22Rv1 (cell line): ENCODE measurements at regions not wholly inside any gene's neighbourhood (a gene's known extent, or its start where the extent isn't known, plus 50 kb on each side); places are given as distances from the start of the nearest gene placed in this dataset.

Experiments used
- H3K27ac ChIP-seq: fragments of 450-650 bp; 2 replicates; pipeline ENCODE4 v1.5.1; 2017
- CTCF ChIP-seq: fragments of 450-650 bp; IDR thresholded peaks from 2 replicates; pipeline ENCODE4 v1.5.1; 2017; ENCODE audit warnings: mild to moderate bottlenecking
- ZFX ChIP-seq: fragments of 450-650 bp; IDR thresholded peaks from 2 replicates; pipeline ENCODE4 v1.6.1; 2017; ENCODE audit warnings: antibody characterized with exemption, borderline replicate concordance

GRCh38 chr9:30676651-30677050 is 1707.8 kb upstream of the ACO1 start:
- H3K27ac ChIP-seq, result no peak overlapping the region
- TF ChIP-seq ZFX (no peak), CTCF (no peak)

- TF ChIP-seq ZFX (no peak), CTCF (no peak)
- H3K27ac ChIP-seq, result no peak overlapping the region
These were observed 1707.2 kb upstream of the ACO1 start for GRCh38 chr9:30677221-30677620.

GRCh38 chr9:30688801-30689200 is 1695.6 kb upstream of the ACO1 start:
- TF ChIP-seq CTCF, result no peak
- TF ChIP-seq ZFX, result no peak
- H3K27ac ChIP-seq, result no peak overlapping the region

GRCh38 chr9:30697958-30698357 is 1686.5 kb upstream of the ACO1 start:
- no peak overlapping the region for H3K27ac ChIP-seq
- no peak for TF ChIP-seq ZFX
- no peak for TF ChIP-seq CTCF

- TF ChIP-seq ZFX, result no peak
- no peak for TF ChIP-seq CTCF
- H3K27ac ChIP-seq, result no peak overlapping the region
These were observed 1672.9 kb upstream of the ACO1 start for GRCh38 chr9:30711591-30711990.

- TF ChIP-seq CTCF (no peak), ZFX (no peak)
- no peak overlapping the region for H3K27ac ChIP-seq
These were observed 1671.2 kb upstream of the ACO1 start for GRCh38 chr9:30713243-30713642.

- no peak overlapping the region for H3K27ac ChIP-seq
- TF ChIP-seq CTCF (no peak), ZFX (no peak)
These were observed 1670.1 kb upstream of the ACO1 start for GRCh38 chr9:30714389-30714788.
